ENCODE measurements at regions not wholly inside any gene's neighbourhood (a gene's known extent, or its start where the extent isn't known, plus 50 kb on each side); places are given as distances from the start of the nearest gene placed in this dataset.

DNA sequence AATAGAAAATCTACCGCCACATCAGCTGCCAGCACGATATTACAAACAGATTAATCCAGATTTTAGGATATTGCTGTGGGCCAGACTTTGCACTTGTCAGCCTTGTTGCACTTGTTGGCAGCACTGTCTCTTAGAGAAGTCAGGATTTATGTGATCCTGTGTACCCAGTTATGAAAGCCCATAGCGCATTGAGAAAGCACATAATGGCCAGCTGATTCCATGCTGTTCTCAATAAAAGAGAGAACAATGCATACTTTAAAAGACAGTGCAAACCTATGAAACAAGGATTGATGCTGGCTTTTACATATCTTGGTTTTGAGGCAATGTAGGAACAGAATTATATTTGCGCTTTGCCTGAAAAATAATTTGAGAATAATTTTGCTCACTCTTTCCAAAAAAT lies 140.8 kb downstream of the CEP120 start:
- TF ChIP-seq, protein P1, sequence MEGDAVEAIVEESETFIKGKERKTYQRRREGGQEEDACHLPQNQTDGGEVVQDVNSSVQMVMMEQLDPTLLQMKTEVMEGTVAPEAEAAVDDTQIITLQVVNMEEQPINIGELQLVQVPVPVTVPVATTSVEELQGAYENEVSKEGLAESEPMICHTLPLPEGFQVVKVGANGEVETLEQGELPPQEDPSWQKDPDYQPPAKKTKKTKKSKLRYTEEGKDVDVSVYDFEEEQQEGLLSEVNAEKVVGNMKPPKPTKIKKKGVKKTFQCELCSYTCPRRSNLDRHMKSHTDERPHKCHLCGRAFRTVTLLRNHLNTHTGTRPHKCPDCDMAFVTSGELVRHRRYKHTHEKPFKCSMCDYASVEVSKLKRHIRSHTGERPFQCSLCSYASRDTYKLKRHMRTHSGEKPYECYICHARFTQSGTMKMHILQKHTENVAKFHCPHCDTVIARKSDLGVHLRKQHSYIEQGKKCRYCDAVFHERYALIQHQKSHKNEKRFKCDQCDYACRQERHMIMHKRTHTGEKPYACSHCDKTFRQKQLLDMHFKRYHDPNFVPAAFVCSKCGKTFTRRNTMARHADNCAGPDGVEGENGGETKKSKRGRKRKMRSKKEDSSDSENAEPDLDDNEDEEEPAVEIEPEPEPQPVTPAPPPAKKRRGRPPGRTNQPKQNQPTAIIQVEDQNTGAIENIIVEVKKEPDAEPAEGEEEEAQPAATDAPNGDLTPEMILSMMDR (IDR thresholded peaks at IDR 0.05; ENCODE audit: low read depth, low read length): no peak
- TF ChIP-seq EZH2phosphoT487 (IDR thresholded peaks at IDR 0.05; ENCODE audit: low read depth): no peak
